Upper lobe of left lung (tissue), 4 donors: ENCODE measurements at regions not wholly inside any gene's neighbourhood (a gene's known extent, or its start where the extent isn't known, plus 50 kb on each side); places are given as distances from the start of the nearest gene placed in this dataset.

Experiments
- CTCF ChIP-seq, 6 experiments: fragments of 450-650 bp in 4 of 6; fragments of 200-600 bp in 2 of 6; sonication (generic) in 2 of 6; IDR thresholded peaks; one replicate each; pipeline ENCODE4 v1.5.1; 2016 to 2019; ENCODE audit warnings: antibody characterized with exemption in 6 of 6
- POLR2A ChIP-seq, 4 donors: fragments of 450-650 bp; IDR thresholded peaks; one replicate each; pipeline ENCODE4 v1.5.1; 2016 to 2017; ENCODE audit warnings: antibody characterized with exemption in 4 of 4, mild to moderate bottlenecking in 2 of 4

- no peak for TF ChIP-seq CTCF (IDR thresholded peaks at IDR 0.05)
- no peak for TF ChIP-seq POLR2A (IDR thresholded peaks at IDR 0.05)
Observed at GRCh38 chr7:115177823-115178222, 255.9 kb downstream of the MDFIC start.
